ENCODE measurements at regions not wholly inside any gene's neighbourhood (a gene's known extent, or its start where the extent isn't known, plus 50 kb on each side); places are given as distances from the start of the nearest gene placed in this dataset.

GRCh38 chr5:74299833-74300232, 340.7 kb downstream of the ENC1 start:
- TF ChIP-seq POLR2A (IDR thresholded peaks at IDR 0.05; ENCODE audit: low read depth, low read length) (no peak), SPI1 (IDR thresholded peaks at IDR 0.05; ENCODE audit: low read depth, low read length) (no peak)

All from GM12891 (cell line).